Nephron (organoid): ENCODE measurements at regions not wholly inside any gene's neighbourhood (a gene's known extent, or its start where the extent isn't known, plus 50 kb on each side); places are given as distances from the start of the nearest gene placed in this dataset.

ENCODE experiments used
- H3K27ac Mint-ChIP-seq, 3 experiments: 2 replicates each; pipeline ENCODE4 v1.8.0; 2020; ENCODE audit warnings: mixed read lengths in 3 of 3, mild to moderate bottlenecking in 2 of 3, moderate library complexity in 1 of 3
- H3K27me3 Mint-ChIP-seq: 2 replicates; pipeline ENCODE4 v1.8.0; 2021; ENCODE audit warnings: low read depth, mild to moderate bottlenecking, moderate library complexity, mixed read lengths
- H3K36me3 Mint-ChIP-seq: 2 replicates; pipeline ENCODE4 v1.8.0; 2020; ENCODE audit warnings: low read depth, mixed read lengths
- H3K4me1 Mint-ChIP-seq: 2 replicates; pipeline ENCODE4 v1.8.0; 2020; ENCODE audit warnings: mixed read lengths
- H3K4me3 Mint-ChIP-seq, 3 experiments: 2 replicates each; pipeline ENCODE4 v1.8.0; 2020; ENCODE audit warnings: mild to moderate bottlenecking in 3 of 3, mixed read lengths in 3 of 3, moderate library complexity in 2 of 3
- H3K9me3 Mint-ChIP-seq: 2 replicates; pipeline ENCODE4 v1.8.0; 2020; ENCODE audit warnings: mixed read lengths
- CTCF ChIP-seq, 3 experiments: fragments of 200-600 bp; sonication (generic); IDR thresholded peaks; one replicate each; pipeline ENCODE4 v1.5.0; 2021; ENCODE audit warnings: antibody characterized with exemption in 3 of 3; ENCODE audit not compliant: unreplicated experiment in 3 of 3

DNA sequence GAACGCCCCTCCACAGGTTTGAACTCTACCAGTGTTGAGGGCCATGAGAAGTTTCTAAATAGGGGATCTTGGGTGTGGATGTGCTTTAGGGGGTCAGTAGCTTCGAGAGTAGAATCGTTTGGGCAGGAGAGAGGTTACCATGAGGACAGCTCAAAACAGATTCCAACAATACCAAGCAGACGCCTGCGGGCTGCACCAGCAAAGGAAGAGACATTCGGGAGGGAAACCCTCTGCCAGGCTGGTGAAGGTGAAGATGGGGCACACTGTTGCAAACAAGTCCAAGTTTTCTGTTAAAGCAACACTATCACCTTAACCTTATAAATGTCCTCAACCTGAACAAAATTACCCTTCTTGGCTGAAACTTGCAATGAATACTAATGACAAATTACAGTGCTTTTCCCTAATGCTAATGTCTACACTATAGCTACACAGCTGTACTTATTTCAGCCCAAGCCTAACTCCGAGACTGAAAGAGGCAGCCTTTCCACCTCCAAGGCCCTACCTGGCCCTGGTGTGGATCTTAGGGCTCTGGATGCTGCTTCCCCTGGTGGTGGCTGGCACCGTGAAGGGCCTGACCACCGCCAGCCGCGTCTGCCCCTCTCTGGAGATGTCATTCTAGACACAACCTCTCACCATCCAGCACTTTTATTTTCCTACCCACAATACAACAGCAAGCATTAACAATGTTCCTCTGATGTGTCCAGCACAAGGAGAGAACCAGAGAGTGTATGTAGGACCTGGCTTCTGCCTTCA, 80.1 kb downstream of the DLL1 start:
- TF ChIP-seq CTCF (IDR thresholded peaks at IDR 0.05; ENCODE audit: unreplicated experiment in 3 of 3): no peak
- Mint-ChIP-seq H3K4me1 (peaks cover 21% of the 10 kb centered on the region), H3K27me3 (peaks cover 43% of the 10 kb centered on the region)

DNA sequence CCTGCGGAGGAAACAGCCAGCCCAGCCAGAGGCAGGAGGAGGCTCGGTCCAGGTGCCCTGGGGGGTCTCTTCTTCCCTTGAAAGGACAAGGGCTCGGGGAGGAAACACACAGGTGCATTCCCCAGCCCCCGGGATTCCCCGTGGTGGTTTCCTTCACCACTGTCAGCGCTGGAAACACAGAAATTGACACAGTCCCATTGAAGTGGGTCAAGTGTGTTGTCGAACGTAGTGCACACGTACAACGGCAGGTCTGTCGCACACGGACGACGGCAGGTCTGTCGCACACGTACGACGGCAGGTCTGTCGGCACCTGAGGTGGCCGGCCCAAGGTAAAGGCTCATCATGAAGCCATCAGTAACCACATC, 80.9 kb downstream of the DLL1 start:
- peaks cover 48% of the 10 kb centered on the region for H3K27me3 Mint-ChIP-seq
- H3K4me3 Mint-ChIP-seq: no peak overlapping the region
- H3K4me1 Mint-ChIP-seq: peaks cover 27% of the 10 kb centered on the region
- H3K9me3 Mint-ChIP-seq: no peaks in the 10 kb centered on the region
- peaks cover 4% of the 10 kb centered on the region for H3K36me3 Mint-ChIP-seq
- H3K27ac Mint-ChIP-seq: no peak overlapping the region
- no peak for TF ChIP-seq CTCF (IDR thresholded peaks at IDR 0.05; ENCODE audit: unreplicated experiment in 3 of 3)

More for the DNA sequence above, 80.1 kb downstream of the DLL1 start:
- H3K4me3 Mint-ChIP-seq: no peak overlapping the region
- no peak overlapping the region for H3K27ac Mint-ChIP-seq
- peaks cover 4% of the 10 kb centered on the region for H3K36me3 Mint-ChIP-seq
- H3K9me3 Mint-ChIP-seq: no peaks in the 10 kb centered on the region

GRCh38 chr6:170209354-170210025, 81.4 kb downstream of the DLL1 start:
- H3K9me3 Mint-ChIP-seq: peaks cover 2% of the 10 kb centered on the region
- no peak overlapping the region for H3K27ac Mint-ChIP-seq
- no peak overlapping the region for H3K4me3 Mint-ChIP-seq
- peaks cover 52% of the 10 kb centered on the region for H3K27me3 Mint-ChIP-seq
- TF ChIP-seq CTCF (IDR thresholded peaks at IDR 0.05; ENCODE audit: unreplicated experiment in 3 of 3): no peak
- peaks cover 4% of the 10 kb centered on the region for H3K36me3 Mint-ChIP-seq
- peaks cover 28% of the 10 kb centered on the region for H3K4me1 Mint-ChIP-seq

DNA sequence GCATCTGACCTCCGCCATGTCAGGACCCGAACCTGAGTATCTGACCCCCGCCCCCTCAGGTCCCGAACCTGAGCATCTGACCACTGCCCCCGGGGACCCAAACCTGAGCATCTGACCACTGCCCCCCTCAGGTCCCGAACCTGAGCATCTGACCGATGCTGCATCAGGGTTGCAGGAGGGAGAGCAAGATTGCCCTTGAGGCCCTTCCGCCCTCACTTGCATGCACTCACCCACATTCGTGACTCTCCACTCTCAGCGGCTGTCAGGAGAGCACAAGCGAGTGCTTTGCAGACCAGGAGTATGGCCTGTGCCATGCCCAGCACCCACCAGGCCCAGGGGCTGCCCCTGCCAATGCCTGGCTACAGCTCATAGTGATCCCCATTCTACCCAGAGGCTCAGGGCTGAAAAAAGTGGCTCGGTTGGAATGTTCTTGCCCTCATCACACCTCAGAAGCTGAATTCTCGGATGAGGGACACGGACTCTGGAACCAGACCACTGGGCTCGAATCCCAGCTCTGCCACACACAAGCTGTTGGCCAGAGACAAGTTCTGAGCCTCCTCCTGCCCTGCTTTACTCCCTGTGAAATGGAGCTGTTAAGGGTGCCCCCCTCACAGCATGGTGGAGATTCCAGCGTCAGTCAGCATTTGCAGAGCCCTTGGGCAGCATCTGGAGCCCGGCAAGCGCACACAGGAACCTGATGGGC, 82.1 kb downstream of the DLL1 start:
- peaks cover 58% of the 10 kb centered on the region for H3K27me3 Mint-ChIP-seq
- no peak for TF ChIP-seq CTCF (IDR thresholded peaks at IDR 0.05; ENCODE audit: unreplicated experiment in 3 of 3)
- H3K4me3 Mint-ChIP-seq: no peak overlapping the region
- no peak overlapping the region for H3K27ac Mint-ChIP-seq
- H3K36me3 Mint-ChIP-seq: peaks cover 4% of the 10 kb centered on the region
- peaks cover 28% of the 10 kb centered on the region for H3K4me1 Mint-ChIP-seq
- peaks cover 5% of the 10 kb centered on the region for H3K9me3 Mint-ChIP-seq

GRCh38 chr6:170208182-170208601, 82.7 kb downstream of the DLL1 start:
- Mint-ChIP-seq H3K27ac (no peak overlapping the region), H3K36me3 (no peaks in the 10 kb centered on the region), H3K4me1 (peaks cover 28% of the 10 kb centered on the region), H3K4me3 (no peak overlapping the region), H3K27me3 (peaks cover 58% of the 10 kb centered on the region), H3K9me3 (peaks cover 8% of the 10 kb centered on the region)
- no peak for TF ChIP-seq CTCF (IDR thresholded peaks at IDR 0.05; ENCODE audit: unreplicated experiment in 3 of 3)
